ENCODE measurements at regions not wholly inside any gene's neighbourhood (a gene's known extent, or its start where the extent isn't known, plus 50 kb on each side); places are given as distances from the start of the nearest gene placed in this dataset.

DNA sequence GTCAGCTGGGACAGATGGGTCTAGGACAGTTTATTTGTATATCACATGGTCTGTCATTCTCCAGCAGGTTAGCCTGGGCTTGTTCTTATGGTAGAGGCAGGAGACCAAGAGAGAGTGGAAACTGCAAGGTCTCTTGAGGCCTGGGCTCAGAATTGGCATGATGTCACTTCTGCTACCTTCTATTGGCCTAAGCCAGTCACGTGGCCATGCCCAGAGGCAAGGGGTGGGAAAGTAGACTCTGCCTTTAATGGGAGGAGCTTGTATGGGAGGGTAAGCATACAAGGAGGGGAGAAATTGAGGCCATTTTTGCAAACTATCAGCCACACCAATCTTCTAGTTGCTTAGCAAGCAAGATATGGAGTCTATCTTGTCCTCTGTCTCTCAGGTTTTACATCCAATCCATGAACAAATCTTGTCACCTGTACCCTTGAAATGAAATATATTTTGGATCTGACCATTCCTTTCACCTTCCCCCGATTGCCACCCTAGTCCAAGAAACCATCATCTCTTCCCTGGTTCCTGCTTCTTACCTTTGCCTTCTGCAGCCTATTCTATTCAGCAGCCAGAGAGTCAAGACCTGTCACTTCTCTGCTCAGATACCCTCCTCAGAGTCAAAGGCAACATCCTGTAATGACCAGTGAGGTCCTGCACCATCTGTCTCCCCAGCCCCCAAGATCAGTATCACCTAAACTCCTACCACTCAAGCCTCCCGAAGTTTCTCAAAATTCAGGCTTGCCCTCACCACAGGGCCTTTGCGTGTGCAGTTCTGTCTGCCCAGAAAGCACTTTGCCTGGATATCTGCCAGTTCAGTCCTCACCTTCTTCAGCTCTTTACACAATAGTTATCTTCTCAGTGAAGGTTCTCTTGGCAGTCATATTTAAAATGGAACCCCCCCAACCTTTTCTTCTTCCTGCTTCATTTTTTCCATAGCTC is 240.0 kb downstream of the LOXHD1 start (continued):
- TF ChIP-seq ATF2 (CRISPR knock-in tag; IDR thresholded peaks at IDR 0.05) (no peak), ZFP30 (CRISPR knock-in tag; IDR thresholded peaks at IDR 0.05; ENCODE audit: borderline replicate concordance) (no peak), ZEB2 (IDR thresholded peaks at IDR 0.05) (no peak), SOX6 (IDR thresholded peaks at IDR 0.05) (no peak), ARHGAP35 (IDR thresholded peaks at IDR 0.05; ENCODE audit: partially characterized antibody) (no peak), ZNF282 (CRISPR knock-in tag; IDR thresholded peaks at IDR 0.05) (no peak), CREBBP (IDR thresholded peaks at IDR 0.05; ENCODE audit: low read depth, low read length) (no peak), HLTF (IDR thresholded peaks at IDR 0.05) (no peak), ZNF778 (CRISPR knock-in tag; IDR thresholded peaks at IDR 0.05) (no peak), ZNF766 (CRISPR knock-in tag; conservative IDR thresholded peaks at IDR 0.05) (peak; percentile 80), ELK1 (CRISPR knock-in tag; IDR thresholded peaks at IDR 0.05) (no peak), CBFA2T3 (IDR thresholded peaks at IDR 0.05) (no peak), NCOA1 (IDR thresholded peaks at IDR 0.05; ENCODE audit: low read depth) (no peak), TSHZ1 (CRISPR knock-in tag; IDR thresholded peaks at IDR 0.05) (no peak), FIP1L1 (IDR thresholded peaks at IDR 0.05; ENCODE audit: low read depth, low read length, poor library complexity, severe bottlenecking) (no peak), E2F1 (CRISPR knock-in tag; IDR thresholded peaks at IDR 0.05) (no peak), ZNF77 (CRISPR knock-in tag; IDR thresholded peaks at IDR 0.05) (no peak), PRMT5 (CRISPR knock-in tag; IDR thresholded peaks at IDR 0.05) (no peak)
- TF ChIP-seq, protein P1, sequence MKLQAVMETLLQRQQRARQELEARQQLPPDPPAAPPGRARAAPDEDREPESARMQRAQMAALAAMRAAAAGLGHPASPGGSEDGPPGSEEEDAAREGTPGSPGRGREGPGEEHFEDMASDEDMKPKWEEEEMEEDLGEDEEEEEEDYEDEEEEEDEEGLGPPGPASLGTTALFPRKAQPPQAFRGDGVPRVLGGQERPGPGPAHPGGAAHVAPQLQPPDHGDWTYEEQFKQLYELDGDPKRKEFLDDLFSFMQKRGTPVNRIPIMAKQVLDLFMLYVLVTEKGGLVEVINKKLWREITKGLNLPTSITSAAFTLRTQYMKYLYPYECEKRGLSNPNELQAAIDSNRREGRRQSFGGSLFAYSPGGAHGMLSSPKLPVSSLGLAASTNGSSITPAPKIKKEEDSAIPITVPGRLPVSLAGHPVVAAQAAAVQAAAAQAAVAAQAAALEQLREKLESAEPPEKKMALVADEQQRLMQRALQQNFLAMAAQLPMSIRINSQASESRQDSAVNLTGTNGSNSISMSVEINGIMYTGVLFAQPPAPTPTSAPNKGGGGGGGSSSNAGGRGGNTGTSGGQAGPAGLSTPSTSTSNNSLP (IDR thresholded peaks at IDR 0.05; ENCODE audit: borderline replicate concordance, low read depth, low read length) = no peak
- TF ChIP-seq, protein P2, sequence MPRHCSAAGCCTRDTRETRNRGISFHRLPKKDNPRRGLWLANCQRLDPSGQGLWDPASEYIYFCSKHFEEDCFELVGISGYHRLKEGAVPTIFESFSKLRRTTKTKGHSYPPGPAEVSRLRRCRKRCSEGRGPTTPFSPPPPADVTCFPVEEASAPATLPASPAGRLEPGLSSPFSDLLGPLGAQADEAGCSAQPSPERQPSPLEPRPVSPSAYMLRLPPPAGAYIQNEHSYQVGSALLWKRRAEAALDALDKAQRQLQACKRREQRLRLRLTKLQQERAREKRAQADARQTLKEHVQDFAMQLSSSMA (CRISPR knock-in tag; IDR thresholded peaks at IDR 0.05) = no peak
